Calu3 (cell line): ENCODE measurements at regions not wholly inside any gene's neighbourhood (a gene's known extent, or its start where the extent isn't known, plus 50 kb on each side); places are given as distances from the start of the nearest gene placed in this dataset.
"Not testable (repeated sequence)": the region's sequence is repeated elsewhere in the genome, so short reads cannot be mapped to it uniquely, and the experiment has no call there.

ENCODE experiments used
- BruUV-seq: library from RNA; stranded (reverse); fragments of 400-500 nt; replicated peaks from 2 replicates; lab custom pipeline; 2021; lab: Mats Ljungman, UMichigan
- CTCF ChIA-PET: fragments of 300-600 bp; sonication (Branson Sonifier 250); formaldehyde crosslinking; loops from one replicate; lab custom pipeline; 2022; ENCODE audit warnings: antibody characterized with exemption; lab: Charles Lee
- DNase-seq: peaks from one replicate; pipeline ENCODE4 v3.0.0; 2022
- H3K27ac Mint-ChIP-seq: one replicate; pipeline ENCODE4 v1.8.0; 2022; ENCODE audit warnings: mixed read lengths; ENCODE audit not compliant: unreplicated experiment
- H3K27me3 Mint-ChIP-seq: one replicate; pipeline ENCODE4 v1.8.0; 2022; ENCODE audit warnings: mixed read lengths; ENCODE audit not compliant: unreplicated experiment
- H3K36me3 Mint-ChIP-seq: one replicate; pipeline ENCODE4 v1.8.0; 2022; ENCODE audit warnings: mild to moderate bottlenecking, moderate library complexity, mixed read lengths; ENCODE audit not compliant: insufficient read depth, unreplicated experiment
- H3K4me1 Mint-ChIP-seq: one replicate; pipeline ENCODE4 v1.8.0; 2022; ENCODE audit warnings: mild to moderate bottlenecking, low read depth, mixed read lengths; ENCODE audit not compliant: unreplicated experiment
- H3K4me3 Mint-ChIP-seq: one replicate; pipeline ENCODE4 v1.8.0; 2022; ENCODE audit warnings: mild to moderate bottlenecking, low read depth, moderate library complexity, mixed read lengths; ENCODE audit not compliant: unreplicated experiment
- H3K9me3 Mint-ChIP-seq: one replicate; pipeline ENCODE4 v1.8.0; 2022; ENCODE audit warnings: low read depth, mixed read lengths; ENCODE audit not compliant: unreplicated experiment
- CTCF ChIP-seq: fragments of 200-600 bp; IDR thresholded peaks from one replicate; pipeline ENCODE4 v1.8.0; 2022; ENCODE audit warnings: antibody characterized with exemption; ENCODE audit not compliant: unreplicated experiment
- intact Hi-C: fragments of 100-400 bp; cut with micrococcal nuclease; formaldehyde crosslinking; loops from one replicate; pipeline ENCODE4 v1.10.0; 2022; ENCODE audit not compliant: unreplicated experiment

- H3K4me3 Mint-ChIP-seq, result no peak overlapping the region
- no peak for TF ChIP-seq CTCF
- no TSS peak for BruUV-seq
- H3K4me1 Mint-ChIP-seq, result peaks cover 14% of the 10 kb centered on the region
- H3K36me3 Mint-ChIP-seq, result no peaks in the 10 kb centered on the region
- no peak overlapping the region for H3K27ac Mint-ChIP-seq
- DNase-seq, result no peak
- H3K27me3 Mint-ChIP-seq, result no peaks in the 10 kb centered on the region
- CTCF ChIA-PET, result no interaction called here
- H3K9me3 Mint-ChIP-seq, result peaks cover 5% of the 10 kb centered on the region
- intact Hi-C loops, result no loop called here
Measured at GRCh38 chr6:19395316-19395715, 441.9 kb upstream of the ID4 start.

- CTCF ChIA-PET, result no interaction called here
- intact Hi-C loops, result no loop called here
- peaks cover 6% of the 10 kb centered on the region for H3K9me3 Mint-ChIP-seq
- no peaks in the 10 kb centered on the region for H3K27me3 Mint-ChIP-seq
- no peak overlapping the region for H3K27ac Mint-ChIP-seq
- BruUV-seq, result no TSS peak
- no peak for DNase-seq
- H3K4me1 Mint-ChIP-seq, result peaks cover 6% of the 10 kb centered on the region
- no peaks in the 10 kb centered on the region for H3K36me3 Mint-ChIP-seq
- no peak overlapping the region for H3K4me3 Mint-ChIP-seq
- no peak for TF ChIP-seq CTCF
Measured at GRCh38 chr6:19399406-19399805, 437.8 kb upstream of the ID4 start.

- BruUV-seq, H3K4me1 Mint-ChIP-seq, DNase-seq, intact Hi-C loops, H3K27ac Mint-ChIP-seq, CTCF ChIA-PET, H3K36me3 Mint-ChIP-seq, H3K27me3 Mint-ChIP-seq, H3K4me3 Mint-ChIP-seq: not testable (repeated sequence)
- H3K9me3 Mint-ChIP-seq, result peaks cover 28% of the 10 kb centered on the region
Measured at GRCh38 chr6:19404884-19405283, 432.3 kb upstream of the ID4 start.

GRCh38 chr6:19408331-19408730, 428.8 kb upstream of the ID4 start:
- Mint-ChIP-seq H3K27me3 (no peaks in the 10 kb centered on the region), H3K36me3 (peaks cover 3% of the 10 kb centered on the region), H3K27ac (no peak overlapping the region), H3K9me3 (peaks cover 22% of the 10 kb centered on the region), H3K4me3 (no peak overlapping the region), H3K4me1 (peaks cover 6% of the 10 kb centered on the region)
- no peak for DNase-seq
- CTCF ChIA-PET, result no interaction called here
- BruUV-seq, result no TSS peak
- no peak for TF ChIP-seq CTCF
- intact Hi-C loops, result no loop called here

- intact Hi-C loops, result loop anchor here (10.0 kb wide), 2 partner anchors 394 to 644 kb away; no protein-coding TSS in a partner anchor
- CTCF ChIA-PET, result no interaction called here
- Mint-ChIP-seq H3K4me3 (no peak overlapping the region), H3K27ac (no peak overlapping the region), H3K27me3 (no peaks in the 10 kb centered on the region), H3K9me3 (peaks cover 14% of the 10 kb centered on the region), H3K36me3 (peaks cover 5% of the 10 kb centered on the region), H3K4me1 (peaks cover 20% of the 10 kb centered on the region)
- BruUV-seq, result no TSS peak
- no peak for TF ChIP-seq CTCF
- peak; percentile 21 for DNase-seq
Measured at GRCh38 chr6:19410481-19410880, 426.7 kb upstream of the ID4 start.
